Activated CD4-positive, alpha-beta T cell treated with anti-CD3 and anti-CD28 coated beads, Interleukin-2, Interleukin-6, amounts not matched to agents 100 ng/mL and 50 ng/mL, durations not matched to agents 16 hours and 8 hours (primary cell): ENCODE measurements at regions not wholly inside any gene's neighbourhood (a gene's known extent, or its start where the extent isn't known, plus 50 kb on each side); places are given as distances from the start of the nearest gene placed in this dataset.

Experiments used
- DNase-seq: peaks from one replicate; pipeline ENCODE4 v3.0.0-alpha.2; 2020

DNA sequence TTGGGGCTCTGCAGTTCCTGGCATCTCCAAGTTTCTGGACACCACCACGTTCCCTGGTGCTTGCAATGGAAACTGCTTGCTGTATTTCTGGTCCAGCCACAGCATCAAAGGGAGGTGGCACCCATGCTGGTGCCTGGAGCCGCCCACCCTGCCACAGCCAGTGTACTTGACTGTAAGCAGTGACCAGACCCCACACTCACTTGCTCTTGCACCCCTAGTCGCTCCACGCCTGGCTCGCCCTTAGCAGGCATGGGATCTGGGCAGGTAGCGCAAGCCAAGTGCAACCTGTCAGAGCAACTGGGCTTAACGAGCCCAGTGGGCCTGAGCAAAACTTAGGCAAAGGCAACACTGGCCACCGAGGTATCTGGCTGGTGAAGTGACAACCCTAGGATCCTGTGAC, 648.2 kb upstream of the PCDH9 start:
- no peak for DNase-seq

DNA sequence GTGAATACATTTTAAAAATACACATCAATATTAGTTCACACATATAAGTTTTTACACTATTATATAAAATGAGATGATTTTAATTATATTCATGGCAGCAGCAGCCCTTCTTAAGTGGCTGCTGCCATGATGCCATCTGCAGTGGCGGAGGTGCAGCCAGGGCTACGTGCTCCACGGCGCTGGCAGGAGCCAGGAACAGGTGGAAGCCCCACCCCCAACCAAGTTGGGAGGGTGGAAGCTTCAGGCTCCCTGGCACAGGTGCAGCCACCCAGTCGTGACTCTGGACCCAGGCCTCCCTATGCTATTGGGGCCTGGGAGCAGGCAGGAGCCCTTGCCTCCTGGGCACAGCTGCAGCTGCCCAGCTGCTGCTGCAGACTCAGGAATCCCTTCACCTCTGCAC, 646.9 kb upstream of the PCDH9 start:
- DNase-seq, result no peak

DNA sequence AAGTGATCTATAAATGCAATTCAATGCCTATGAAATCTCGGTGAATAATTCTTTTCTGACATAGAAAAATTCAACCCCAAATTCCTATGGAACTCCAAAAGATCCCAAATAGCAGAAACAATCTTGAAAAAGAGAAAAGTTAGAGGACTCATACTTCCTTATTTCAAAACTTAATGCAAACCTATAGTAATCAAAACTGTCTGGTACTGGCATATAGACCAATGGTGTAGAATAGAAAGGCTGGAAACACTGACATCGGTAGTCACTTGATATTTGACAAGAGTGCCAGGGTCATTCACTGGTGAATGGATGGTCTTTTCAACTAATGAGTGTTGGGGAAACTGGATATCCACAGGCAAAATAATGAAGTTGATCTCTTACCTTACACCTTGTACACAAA, 637.1 kb upstream of the PCDH9 start:
- no peak for DNase-seq

DNA sequence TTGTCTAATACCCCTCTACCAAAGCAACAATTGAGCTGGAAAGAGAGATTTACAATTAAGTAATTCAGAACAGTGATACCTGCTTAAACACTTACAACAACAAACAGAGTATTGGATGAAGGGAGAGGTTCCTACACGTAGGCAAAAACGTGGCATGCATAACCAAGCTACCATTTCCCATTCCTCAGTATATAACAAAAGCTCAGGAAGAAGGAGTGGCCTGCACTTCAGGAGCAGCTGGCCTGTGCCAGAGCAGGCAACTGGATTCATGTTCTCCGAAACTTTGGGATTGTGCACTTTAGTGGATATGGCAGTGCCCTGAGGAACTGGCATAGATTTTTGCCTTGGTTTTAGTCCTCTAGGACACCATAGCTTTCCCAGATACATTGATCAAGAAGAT, 630.2 kb upstream of the PCDH9 start:
- DNase-seq, result no peak

DNA sequence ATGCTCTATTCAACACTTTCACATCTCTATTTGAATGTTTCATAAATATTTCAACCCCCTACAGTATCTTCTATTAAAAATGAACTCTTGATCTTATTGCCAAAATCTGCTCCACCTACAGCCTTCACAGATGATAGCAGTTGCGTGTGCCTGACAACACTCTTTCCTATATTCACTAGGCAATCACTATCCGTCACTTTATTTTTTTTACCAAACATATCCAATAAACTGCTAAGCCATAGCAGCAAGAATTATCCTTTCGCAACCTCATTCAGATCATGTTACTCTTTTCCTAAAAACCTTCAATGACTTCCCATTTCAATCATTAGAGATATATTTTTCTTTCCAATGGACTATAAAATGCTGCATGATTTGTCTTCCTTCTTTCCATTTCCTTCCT, 629.8 kb upstream of the PCDH9 start:
- DNase-seq, result no peak

DNA sequence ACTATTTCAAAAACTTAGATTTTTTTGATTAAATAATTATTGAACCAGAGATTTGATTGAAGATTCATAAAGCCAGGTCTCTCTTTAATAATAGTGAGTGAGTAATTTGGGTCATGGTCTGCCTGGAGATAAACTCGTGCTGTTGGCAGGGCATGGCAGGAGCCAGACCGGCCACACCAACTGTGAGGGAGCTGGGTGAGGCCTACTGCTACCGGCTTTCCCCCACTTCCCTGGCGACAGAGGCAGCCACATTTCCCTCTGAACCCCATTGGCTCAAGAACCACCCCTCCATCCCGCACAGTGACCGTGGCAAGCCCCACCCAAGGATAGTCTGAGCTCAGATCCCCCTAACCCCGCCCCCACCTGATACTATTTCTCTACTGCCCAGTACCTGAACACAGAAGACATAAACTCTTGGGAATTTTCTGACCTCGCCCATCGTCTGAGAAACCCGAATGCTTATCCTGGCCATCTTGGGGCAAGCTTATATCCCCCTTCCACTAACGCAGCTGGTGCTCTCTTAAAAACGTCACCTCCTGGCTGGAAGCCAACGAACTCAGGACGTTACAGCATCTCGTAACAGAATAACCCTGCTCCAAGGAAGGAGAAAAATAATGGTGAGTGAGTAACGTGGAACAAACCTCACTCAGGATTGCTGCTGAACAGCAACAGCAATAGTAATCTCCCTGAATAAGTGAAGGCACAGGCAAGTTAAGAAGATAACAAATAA, 627.6 kb upstream of the PCDH9 start:
- DNase-seq, result no peak

DNA sequence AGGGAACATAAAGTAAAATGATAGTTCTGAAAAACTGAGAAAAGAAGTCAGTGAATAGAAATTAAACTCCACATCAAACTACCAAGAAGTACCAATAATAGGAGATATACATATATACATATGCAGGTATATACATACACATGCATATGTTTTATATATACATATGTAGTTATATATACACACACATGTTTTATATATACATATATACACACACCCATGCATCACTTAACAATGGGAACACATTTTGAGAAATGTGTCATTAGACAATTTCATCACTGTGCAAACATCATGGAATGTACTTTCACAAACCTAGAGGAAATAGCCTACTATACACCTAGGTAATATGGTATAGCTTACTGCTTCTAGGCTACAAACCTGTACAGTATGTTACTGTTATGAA, 626.8 kb upstream of the PCDH9 start:
- DNase-seq, result no peak

DNA sequence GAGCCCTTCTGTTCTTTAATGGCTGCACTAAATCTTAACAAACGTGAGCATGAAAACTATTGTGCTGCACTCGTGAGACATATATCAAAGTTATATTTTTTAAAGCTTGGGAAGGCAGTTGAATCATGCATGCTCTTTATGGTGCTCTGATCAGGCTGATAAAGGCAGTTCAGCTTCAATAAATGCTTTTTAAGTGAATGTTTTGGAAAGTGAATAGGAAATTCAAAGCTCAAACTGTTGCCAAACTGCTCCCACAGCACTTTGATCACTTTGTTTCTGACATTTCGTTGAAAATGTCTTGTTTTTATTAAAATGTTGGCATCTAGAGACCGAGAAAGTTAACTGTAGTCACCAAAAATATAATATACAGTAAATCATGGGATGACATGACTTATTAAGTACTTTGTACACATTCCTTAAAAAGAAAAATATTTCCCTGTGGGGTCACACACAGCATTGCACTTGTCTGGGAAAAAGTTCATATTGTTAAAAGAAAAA, 625.7 kb upstream of the PCDH9 start:
- DNase-seq, result no peak

DNA sequence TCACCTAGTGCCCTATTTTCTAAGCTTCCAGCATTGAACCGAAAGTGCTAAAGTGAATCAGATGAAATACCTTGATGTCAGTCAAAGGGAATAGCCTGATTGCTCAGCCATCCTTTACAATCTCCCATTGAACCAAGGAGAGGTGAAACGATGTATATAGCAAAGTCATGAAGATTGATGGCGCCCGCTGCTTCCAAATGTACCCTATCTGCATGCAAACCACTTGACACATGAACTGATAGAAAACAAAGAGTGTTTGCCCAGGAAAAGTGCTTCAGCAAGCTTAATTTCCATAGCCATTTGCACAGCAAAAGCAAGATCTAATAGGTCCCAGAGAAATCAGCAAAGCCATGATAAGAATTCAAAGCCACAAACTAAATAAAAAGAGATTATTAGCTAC, 624.9 kb upstream of the PCDH9 start:
- DNase-seq, result no peak

DNA sequence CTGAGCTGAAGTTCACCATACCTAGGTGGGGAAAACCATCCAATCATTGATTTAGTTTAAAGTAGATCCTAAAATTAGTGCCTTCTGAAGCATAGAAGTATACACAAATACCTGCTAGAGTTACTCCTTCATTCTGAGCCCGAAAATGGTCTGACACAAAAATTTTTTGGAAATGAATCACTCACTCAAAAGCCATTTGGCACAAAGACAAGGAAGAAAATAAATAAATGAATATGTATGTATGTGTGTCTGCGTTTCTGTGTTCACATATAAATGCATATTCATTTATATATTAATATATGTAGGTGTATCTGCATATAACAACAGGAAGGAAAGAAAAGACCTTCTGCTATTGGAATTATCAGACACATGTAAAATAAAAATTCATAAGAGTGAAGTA, 614.4 kb upstream of the PCDH9 start:
- no peak for DNase-seq

DNA sequence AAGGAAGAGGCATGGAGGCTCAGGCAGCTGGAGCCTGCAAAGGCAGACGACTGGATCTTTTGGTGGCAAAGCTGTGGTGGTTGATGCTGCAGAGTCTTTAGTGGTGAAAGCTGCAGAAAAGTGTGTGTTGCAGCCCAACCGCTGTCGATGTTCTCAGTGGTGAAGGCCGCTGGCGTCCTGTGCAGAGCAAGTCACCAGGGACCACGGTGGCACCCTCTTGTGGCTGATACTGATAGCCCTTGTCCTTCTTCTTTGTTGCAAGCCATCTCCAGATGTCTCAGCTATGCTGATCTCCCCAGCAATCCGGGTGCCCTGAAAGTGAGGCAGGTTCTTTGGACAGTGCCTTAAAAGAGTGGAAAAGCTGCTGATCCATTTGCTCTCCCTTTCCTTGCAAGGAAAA, 610.9 kb upstream of the PCDH9 start:
- no peak for DNase-seq

DNA sequence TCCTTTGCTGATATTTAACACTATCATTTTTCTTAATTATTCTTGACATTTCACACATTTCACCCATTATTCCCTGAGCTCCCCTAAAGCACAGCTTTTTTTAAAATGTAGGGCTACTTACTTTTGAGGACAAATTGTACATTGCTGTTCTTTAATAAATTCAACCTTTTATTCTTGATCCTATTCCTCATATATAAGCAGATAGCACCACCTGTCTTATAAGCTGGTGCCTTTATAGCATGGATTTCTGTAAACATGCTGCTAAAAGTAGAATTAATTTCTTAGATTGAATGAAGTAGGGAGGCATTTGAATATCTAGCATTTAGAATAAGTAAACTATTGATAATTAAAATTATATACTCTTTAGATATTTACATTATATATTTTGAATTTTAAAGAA, 603.4 kb upstream of the PCDH9 start:
- no peak for DNase-seq

DNA sequence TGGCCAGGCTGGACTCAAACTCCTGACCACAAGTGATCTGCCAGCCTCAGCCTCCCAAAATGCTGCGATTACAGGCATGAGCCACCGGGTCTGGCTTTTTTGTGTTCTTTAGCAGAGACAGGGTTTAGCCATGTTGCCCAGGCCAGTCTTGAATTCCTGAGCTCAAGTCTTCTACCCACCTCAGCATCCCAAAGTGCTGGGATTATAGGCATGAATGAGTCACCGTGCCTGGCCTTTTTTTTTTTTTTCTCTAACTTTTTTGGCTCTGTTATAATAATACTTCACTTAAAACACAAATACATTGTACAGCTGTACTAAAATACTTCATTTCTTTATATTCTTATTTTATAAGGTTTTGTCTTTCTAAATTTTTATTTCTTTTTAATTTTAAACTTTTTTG, 599.5 kb upstream of the PCDH9 start:
- DNase-seq, result no peak

DNA sequence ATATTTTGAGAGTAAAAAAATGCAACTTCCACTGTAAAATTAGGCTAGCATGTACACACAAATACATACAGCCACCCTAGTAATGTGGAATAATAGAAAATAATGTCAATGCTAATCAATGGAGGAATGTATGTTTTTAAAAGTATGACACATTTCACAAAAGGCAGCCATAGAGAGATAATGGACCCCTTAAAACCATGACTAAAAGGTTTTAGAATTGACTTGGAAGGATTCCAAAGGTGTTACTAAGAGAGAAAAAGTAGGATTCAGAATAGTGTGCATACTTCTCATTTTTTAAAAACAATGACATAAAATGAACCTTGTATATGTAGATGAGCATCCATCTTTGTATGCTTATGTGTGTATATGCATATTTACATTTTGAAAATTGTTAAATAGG, 597.9 kb upstream of the PCDH9 start:
- no peak for DNase-seq

DNA sequence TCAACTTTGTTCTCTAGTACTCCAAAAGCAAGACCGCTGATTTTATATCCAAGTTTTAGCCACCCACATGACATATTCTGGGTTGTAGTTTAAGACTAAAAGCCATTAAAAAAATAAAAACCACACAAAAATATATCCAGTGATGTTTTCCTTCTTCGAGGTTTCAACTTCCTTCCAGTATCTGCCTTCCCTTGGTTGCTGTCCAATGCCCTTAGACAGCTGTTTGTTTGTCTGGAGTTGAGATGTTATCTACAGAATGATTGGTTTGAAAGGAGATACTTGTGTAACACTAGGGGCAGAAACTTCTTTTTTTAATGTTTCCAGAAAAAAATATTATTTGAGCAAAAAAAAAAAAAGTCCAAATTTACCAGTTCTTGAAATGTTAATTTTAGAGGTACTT, 591.5 kb upstream of the PCDH9 start:
- no peak for DNase-seq

DNA sequence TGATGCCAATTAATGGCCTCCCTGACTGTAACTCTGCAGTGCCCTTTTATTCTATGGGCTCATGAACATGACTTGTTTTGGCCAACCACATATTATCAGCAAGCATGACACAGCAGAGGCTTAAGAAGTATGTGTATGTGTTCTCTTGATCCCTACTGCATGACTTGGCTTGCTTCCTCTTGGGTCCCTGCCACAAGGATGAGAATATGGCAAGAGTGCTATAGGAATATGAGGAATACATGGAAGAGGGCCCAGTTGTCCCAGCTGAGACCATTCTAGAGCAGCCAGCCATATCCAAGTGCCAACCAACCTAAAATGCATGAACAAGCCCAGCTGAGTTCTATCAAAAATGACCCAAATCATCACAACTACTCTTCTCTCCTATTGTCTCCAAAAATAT, 576.7 kb upstream of the PCDH9 start:
- no peak for DNase-seq

DNA sequence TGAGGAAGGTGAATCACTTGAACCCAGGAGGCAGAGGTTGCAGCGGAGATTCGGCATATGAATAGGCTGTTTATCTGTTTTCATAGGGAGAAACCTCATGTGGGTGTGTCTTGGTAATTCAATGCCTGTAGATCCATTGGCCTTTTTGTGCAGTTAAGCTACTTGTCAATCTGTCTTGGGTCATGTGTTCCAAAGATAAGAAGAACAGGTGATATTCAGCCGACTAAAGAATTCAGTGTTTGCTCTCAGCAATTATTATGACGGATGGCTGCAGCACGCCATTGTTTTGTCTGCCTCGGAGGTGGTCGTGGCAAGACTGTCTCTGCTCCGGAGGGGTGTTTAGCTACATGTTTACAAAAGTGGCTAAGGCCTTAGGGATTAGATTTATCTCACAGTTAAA, 573.0 kb upstream of the PCDH9 start:
- no peak for DNase-seq

DNA sequence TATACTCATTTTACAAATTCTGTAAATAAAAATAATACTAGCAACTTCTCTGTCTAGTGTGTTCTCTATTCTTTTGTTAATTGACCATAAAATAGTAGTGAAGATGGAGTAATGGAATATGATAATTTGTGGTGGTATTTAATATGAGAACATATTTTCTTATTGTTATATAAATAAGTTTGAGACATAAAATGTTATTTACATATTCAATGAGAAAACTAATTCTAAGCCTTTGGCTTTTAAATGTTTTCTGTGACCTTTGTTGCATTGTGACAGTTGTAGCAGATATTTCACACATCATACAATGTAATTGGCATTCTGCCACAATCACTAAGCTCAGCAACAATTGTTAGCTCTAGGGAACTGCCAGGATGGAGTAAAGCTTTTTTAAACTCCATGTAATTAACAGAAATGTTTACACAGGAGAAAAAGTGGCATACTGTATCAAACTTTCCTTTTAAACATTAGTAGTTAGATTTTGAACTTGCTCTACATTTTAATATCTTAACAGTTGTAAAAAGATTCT, 562.1 kb upstream of the PCDH9 start:
- DNase-seq, result no peak

DNA sequence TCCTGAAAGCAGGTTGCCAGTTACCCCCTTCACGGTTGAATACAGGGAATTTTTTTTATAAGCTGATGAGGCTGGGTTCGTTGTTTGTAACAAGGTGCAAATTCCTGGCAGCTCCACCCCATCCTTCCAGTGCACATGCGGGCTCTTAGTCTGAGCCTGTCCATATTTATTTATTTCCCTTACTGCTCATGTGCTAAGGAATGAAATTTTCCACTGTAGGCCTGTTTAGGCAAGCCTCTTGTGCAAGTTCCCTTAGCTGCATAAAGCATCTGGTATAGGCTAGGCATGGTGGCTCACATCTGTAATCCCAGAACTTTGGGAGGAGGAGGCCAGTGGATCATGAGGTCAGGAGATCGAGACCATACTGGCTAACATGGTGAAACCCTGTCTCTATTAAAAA, 560.9 kb upstream of the PCDH9 start:
- DNase-seq, result no peak

DNA sequence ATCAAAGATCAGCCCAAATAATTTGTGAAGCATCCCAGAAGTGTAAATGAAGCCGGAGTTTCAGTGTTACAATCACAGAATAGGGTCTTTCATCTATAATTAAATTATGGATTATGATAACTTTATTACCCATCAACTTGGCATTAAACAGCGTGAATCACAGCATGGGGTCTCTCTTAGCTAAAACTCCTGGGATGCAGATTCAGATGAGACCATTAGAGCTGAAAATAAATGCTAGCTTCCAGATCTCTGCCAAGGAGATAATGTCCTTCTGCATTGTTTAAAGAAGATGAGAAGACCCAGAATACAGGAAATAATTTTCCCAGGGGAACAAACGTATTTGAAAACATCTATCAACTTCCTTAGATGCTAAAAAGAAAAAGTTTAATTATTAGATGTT, 546.0 kb upstream of the PCDH9 start:
- no peak for DNase-seq

DNA sequence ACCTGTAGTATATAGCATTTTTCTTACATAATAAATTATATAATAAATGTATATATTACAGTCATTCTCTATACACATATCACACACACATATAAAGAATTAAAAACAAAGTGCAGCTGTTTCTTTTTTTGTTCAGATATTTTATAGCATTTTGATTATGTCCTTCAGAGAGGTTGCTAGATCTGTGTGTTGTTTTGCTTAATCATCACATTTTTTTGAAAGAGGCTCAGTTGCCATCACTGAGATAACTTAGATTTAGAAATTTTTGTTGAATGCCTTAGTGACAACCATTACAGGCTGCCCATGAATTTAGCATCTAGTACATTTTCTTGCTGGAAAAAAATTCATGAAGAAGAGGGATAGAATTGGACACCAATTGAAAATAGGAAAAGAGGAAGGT, 545.2 kb upstream of the PCDH9 start:
- DNase-seq, result no peak

DNA sequence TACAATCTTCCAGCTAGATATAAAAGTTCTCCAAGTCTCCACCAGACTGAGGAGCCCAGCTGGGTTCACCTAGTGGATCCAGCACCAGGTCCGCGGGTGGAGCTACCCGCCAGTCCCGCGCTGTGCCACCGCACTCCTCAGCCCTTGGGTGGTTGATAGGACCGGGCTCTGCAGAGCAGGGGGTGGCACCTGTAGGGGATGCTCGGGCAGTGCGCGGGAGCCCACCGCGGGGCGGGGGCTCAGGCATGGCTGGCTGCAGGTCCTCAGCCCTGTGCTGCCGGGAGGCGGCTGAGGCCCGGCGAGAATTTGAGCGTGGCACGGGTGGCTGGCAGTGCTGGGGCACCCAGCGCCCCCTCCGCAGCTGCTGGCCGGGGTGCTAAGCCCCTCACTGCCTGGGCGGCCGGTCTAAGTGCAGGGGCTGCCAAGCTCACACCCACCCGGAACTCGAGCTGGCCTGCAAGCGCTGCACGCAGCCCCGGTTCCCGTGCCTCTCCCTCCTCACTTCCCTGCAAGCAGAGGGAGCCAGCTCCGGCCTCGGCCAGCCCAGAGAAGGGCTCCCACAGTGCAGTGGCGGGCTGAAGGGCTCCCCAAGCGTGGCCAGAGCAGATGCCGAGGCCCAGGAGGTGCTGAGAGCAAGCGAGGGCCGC, 542.8 kb upstream of the PCDH9 start:
- DNase-seq, result no peak

DNA sequence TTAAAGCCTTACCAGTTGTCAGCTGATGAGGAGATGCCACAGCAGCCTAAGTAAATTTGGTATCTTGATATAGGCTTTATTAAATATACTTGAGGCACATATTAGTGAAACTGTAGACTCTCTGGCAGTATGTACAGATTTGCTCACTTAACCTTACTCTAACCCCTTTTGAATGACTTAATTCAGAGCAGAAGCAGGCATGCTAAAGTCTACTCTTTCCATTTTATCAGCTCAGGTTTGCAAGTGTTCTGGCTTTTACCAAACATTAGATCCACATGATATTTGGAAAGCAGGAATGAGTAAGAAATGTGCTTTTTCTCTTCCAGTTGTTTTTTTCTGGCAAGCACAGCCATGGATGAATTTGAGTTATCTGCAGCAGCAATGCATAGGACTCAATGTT, 541.0 kb upstream of the PCDH9 start:
- DNase-seq, result no peak

DNA sequence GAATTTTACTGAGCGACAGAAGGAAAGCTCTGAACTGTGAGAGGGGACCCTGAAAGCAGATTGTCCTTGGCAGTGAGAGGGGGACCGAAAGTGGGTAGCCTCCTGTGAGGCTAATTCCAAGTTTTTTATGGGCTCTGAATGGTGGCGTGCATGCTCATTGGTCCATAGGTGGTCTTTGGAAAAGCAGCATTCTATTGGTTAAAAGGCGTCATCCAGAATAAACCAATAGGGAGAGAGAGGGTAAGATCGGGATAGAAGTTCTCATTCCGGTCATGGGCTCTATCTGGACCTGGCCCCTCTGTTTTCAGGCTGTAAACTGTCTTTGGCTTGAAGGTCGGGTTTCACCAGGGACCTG, 539.8 kb upstream of the PCDH9 start:
- DNase-seq, result no peak
